Spleen (tissue), 11 donors: ENCODE measurements at regions not wholly inside any gene's neighbourhood (a gene's known extent, or its start where the extent isn't known, plus 50 kb on each side); places are given as distances from the start of the nearest gene placed in this dataset.

ENCODE experiments used
- DNase-seq: peaks from one replicate; pipeline ENCODE4 v3.0.0-alpha.2; 2020
- H3K27ac ChIP-seq, 8 donors: fragments of 200-600 bp; sonication (generic) in 7 of 8; 1 replicate in 4 of 8; 2 replicates in 4 of 8; pipeline versions ENCODE4 v1.5.0 to v1.8.0; 2016 to 2021; ENCODE audit warnings: inconsistent platforms in 4 of 8, mild to moderate bottlenecking in 4 of 8, moderate library complexity in 1 of 8
- H3K27me3 ChIP-seq, 7 donors: fragments of 200-600 bp; sonication (generic) in 6 of 7; replicated peaks in 1 of 7; 1 replicate in 4 of 7; 2 replicates in 3 of 7; pipeline versions ENCODE4 v1.5.0 to v1.8.0; 2016 to 2021; ENCODE audit warnings: inconsistent platforms in 3 of 7, mild to moderate bottlenecking in 1 of 7
- H3K36me3 ChIP-seq, 6 donors: fragments of 200-600 bp; sonication (generic) in 5 of 6; 1 replicate in 4 of 6; 2 replicates in 2 of 6; pipeline versions ENCODE4 v1.5.0 to v1.8.0; 2016 to 2021; ENCODE audit warnings: inconsistent platforms in 2 of 6
- H3K4me1 ChIP-seq, 6 donors: fragments of 200-600 bp; sonication (generic) in 5 of 6; 1 replicate in 3 of 6; 2 replicates in 3 of 6; pipeline versions ENCODE4 v1.5.0 to v1.8.0; 2016 to 2021; ENCODE audit warnings: inconsistent platforms in 3 of 6
- H3K4me3 ChIP-seq, 8 donors: fragments of 200-600 bp; sonication (generic) in 7 of 8; 1 replicate in 4 of 8; 2 replicates in 4 of 8; pipeline versions ENCODE4 v1.5.0 to v1.8.0; 2016 to 2021; ENCODE audit warnings: inconsistent platforms in 4 of 8, mild to moderate bottlenecking in 4 of 8, moderate library complexity in 2 of 8
- H3K9me3 ChIP-seq, 8 donors: fragments of 200-600 bp; sonication (generic) in 7 of 8; 1 replicate in 4 of 8; 2 replicates in 4 of 8; pipeline versions ENCODE4 v1.5.0 to v1.8.0; 2016 to 2021; ENCODE audit warnings: inconsistent platforms in 4 of 8
- CTCF ChIP-seq, 11 experiments: fragments of 200-600 bp in 7 of 11; fragments of 450-650 bp in 4 of 11; sonication (generic) in 4 of 11; IDR thresholded peaks in 8 of 11; conservative IDR thresholded peaks in 3 of 11; 1 replicate in 7 of 11; 2 replicates in 4 of 11; pipeline versions ENCODE4 v1.4.0 to v1.8.0; 2016 to 2021; ENCODE audit warnings: antibody characterized with exemption in 11 of 11, inconsistent platforms in 4 of 11, mild to moderate bottlenecking in 1 of 11
- POLR2A ChIP-seq, 3 donors: fragments of 450-650 bp; IDR thresholded peaks; one replicate each; pipeline ENCODE4 v1.5.1; 2017; ENCODE audit warnings: antibody characterized with exemption in 3 of 3, mild to moderate bottlenecking in 1 of 3
- POLR2AphosphoS5 ChIP-seq, 3 donors: sonication (generic); formaldehyde crosslinking; IDR thresholded peaks; one replicate each; pipeline ENCODE4 v1.5.1; 2017; ENCODE audit warnings: antibody characterized with exemption in 3 of 3
- whole genome bisulfite sequencing, 5 donors: extraction: QIAGEN DNeasy Blood & Tissue Kit in 3 of 5; methylation state at CpG; one replicate each; pipeline versions ENCODE4 v1.1.5 to v1.1.7; 2013 to 2018; 5-methylcytosine and 5-hydroxymethylcytosine counted together
- intact Hi-C: fragments of 100-400 bp; cut with DNase I; formaldehyde crosslinking; loops from one replicate; pipeline ENCODE4 v1.15.0; 2023; ENCODE audit warnings: low total_unique reads
- donor health status: healthy with polysubstance abuse.
- donor health status: DM: no; HTN: no; CAD: no; lungs with moderate emphysema.
- donor health status: DM: no; HTN: no; CAD: no.
- donor health status: Bipolar disorder and iron deficiency.
- donor health status: healthy.
- donor health status: DM: no; HTN: no; CAD: no.
- donor health status: DM: yes; HTN: yes; CAD: no.

- 89 to 95% (median 91%) methylated on average over 8 of the region's 8 CpGs for WGBS, 5 donors
- Histone ChIP-seq H3K36me3 (no peaks in the 10 kb centered on the region), H3K4me3 (no peak overlapping the region), H3K9me3 (peaks cover 0 to 7% (median 0%) of the 10 kb centered on the region in 8 donors), H3K4me1 (no peaks in the 10 kb centered on the region), H3K27ac (no peak overlapping the region), H3K27me3 (no peaks in the 10 kb centered on the region)
- intact Hi-C loops = no loop called here
- no peak for DNase-seq
- TF ChIP-seq POLR2AphosphoS5 (IDR thresholded peaks at IDR 0.05) = no peak
- no peak for TF ChIP-seq POLR2A (IDR thresholded peaks at IDR 0.05)
- no peak for TF ChIP-seq CTCF (IDR thresholded peaks at IDR 0.05 in 8 of 11, conservative IDR thresholded peaks at IDR 0.05 in 3 of 11)
Observed at GRCh38 chr4:106522839-106523238, 154.3 kb upstream of the GIMD1 start.

- no peaks in the 10 kb centered on the region for H3K4me1 ChIP-seq
Observed at GRCh38 chr4:106512706-106513105, 144.1 kb upstream of the GIMD1 start.

GRCh38 chr4:106507440-106507839 lies 138.9 kb upstream of the GIMD1 start:
- intact Hi-C loops = no loop called here
- H3K4me3 ChIP-seq = no peak overlapping the region
- no peaks in the 10 kb centered on the region for H3K4me1 ChIP-seq
- 83 to 93% (median 89%) methylated on average over 3 of the region's 3 CpGs for WGBS, 5 donors
- peaks cover 0 to 1% (median 0%) of the 10 kb centered on the region in 7 donors for H3K27me3 ChIP-seq
- no peaks in the 10 kb centered on the region for H3K9me3 ChIP-seq
- TF ChIP-seq POLR2A (IDR thresholded peaks at IDR 0.05) = no peak
- no peak for TF ChIP-seq CTCF (IDR thresholded peaks at IDR 0.05 in 8 of 11, conservative IDR thresholded peaks at IDR 0.05 in 3 of 11)
- TF ChIP-seq POLR2AphosphoS5 (IDR thresholded peaks at IDR 0.05) = no peak
- no peaks in the 10 kb centered on the region for H3K36me3 ChIP-seq
- DNase-seq = no peak
- no peak overlapping the region for H3K27ac ChIP-seq

More at GRCh38 chr4:106512706-106513105, 144.1 kb upstream of the GIMD1 start:
- H3K4me3 ChIP-seq = no peak overlapping the region
- 65 to 82% (median 71%) methylated on average over 2 of the region's 2 CpGs for WGBS, 5 donors
- no peaks in the 10 kb centered on the region for H3K36me3 ChIP-seq
- H3K9me3 ChIP-seq = no peaks in the 10 kb centered on the region
- no peak overlapping the region for H3K27ac ChIP-seq
- intact Hi-C loops = no loop called here
- DNase-seq = no peak
- TF ChIP-seq POLR2AphosphoS5 (IDR thresholded peaks at IDR 0.05) (no peak), POLR2A (IDR thresholded peaks at IDR 0.05) (no peak), CTCF (IDR thresholded peaks at IDR 0.05 in 8 of 11, conservative IDR thresholded peaks at IDR 0.05 in 3 of 11) (no peak)
- no peaks in the 10 kb centered on the region for H3K27me3 ChIP-seq

GRCh38 chr4:106503116-106504050 lies 134.8 kb upstream of the GIMD1 start:
- no peak for TF ChIP-seq CTCF (IDR thresholded peaks at IDR 0.05 in 8 of 11, conservative IDR thresholded peaks at IDR 0.05 in 3 of 11)
- no peak for TF ChIP-seq POLR2AphosphoS5 (IDR thresholded peaks at IDR 0.05)
- no peak for TF ChIP-seq POLR2A (IDR thresholded peaks at IDR 0.05)
- no peaks in the 10 kb centered on the region for H3K9me3 ChIP-seq
- H3K36me3 ChIP-seq = no peaks in the 10 kb centered on the region
- intact Hi-C loops = no loop called here
- H3K27me3 ChIP-seq = peaks cover 0 to 7% (median 0%) of the 10 kb centered on the region in 7 donors
- WGBS, 5 donors = 65 to 75% (median 71%) methylated on average over 3 of the region's 3 CpGs
- H3K4me1 ChIP-seq = no peaks in the 10 kb centered on the region
- no peak for DNase-seq
- H3K27ac ChIP-seq = no peak overlapping the region
- H3K4me3 ChIP-seq = no peak overlapping the region
